Karpas-422 (cell line): ENCODE measurements at regions not wholly inside any gene's neighbourhood (a gene's known extent, or its start where the extent isn't known, plus 50 kb on each side); places are given as distances from the start of the nearest gene placed in this dataset.

Source experiments
- DNase-seq: peaks from one replicate; pipeline ENCODE4 v3.0.0-alpha.2; 2015
- H2AFZ ChIP-seq: fragments of 200-600 bp; sonication (generic); 2 replicates; pipeline ENCODE4 v1.6.1; 2014; ENCODE audit warnings: antibody characterized with exemption, low read length, mixed read lengths
- H3K27ac ChIP-seq: fragments of 200-600 bp; sonication (generic); 2 replicates; pipeline ENCODE4 v1.5.1; 2014; ENCODE audit warnings: mild to moderate bottlenecking, low read length, moderate library complexity
- H3K27me3 ChIP-seq: fragments of 200-600 bp; sonication (generic); 2 replicates; pipeline ENCODE4 v1.6.1; 2014; ENCODE audit warnings: low read length, mixed read lengths
- H3K36me3 ChIP-seq: fragments of 200-600 bp; sonication (generic); 2 replicates; pipeline ENCODE4 v1.6.1; 2014; ENCODE audit warnings: low read length, mixed read lengths; ENCODE audit not compliant: insufficient read depth
- H3K4me1 ChIP-seq: fragments of 200-600 bp; sonication (generic); 2 replicates; pipeline ENCODE4 v1.6.1; 2014; ENCODE audit warnings: mild to moderate bottlenecking, low read length, mixed read lengths
- H3K4me2 ChIP-seq: fragments of 200-600 bp; sonication (generic); 2 replicates; pipeline ENCODE4 v1.6.1; 2014; ENCODE audit warnings: low read length, low read depth, mild to moderate bottlenecking; ENCODE audit not compliant: poor library complexity, severe bottlenecking
- H3K4me3 ChIP-seq: fragments of 200-600 bp; sonication (generic); 2 replicates; pipeline ENCODE4 v1.5.1; 2014; ENCODE audit warnings: mild to moderate bottlenecking, antibody characterized with exemption, low read length, mixed read lengths
- H3K79me2 ChIP-seq: fragments of 200-600 bp; sonication (generic); 2 replicates; pipeline ENCODE4 v1.6.1; 2014; ENCODE audit warnings: mild to moderate bottlenecking, low read length, mixed read lengths
- H3K9ac ChIP-seq: fragments of 200-600 bp; sonication (generic); 2 replicates; pipeline ENCODE4 v1.6.0; 2014; ENCODE audit warnings: low read length
- H3K9me2 ChIP-seq: fragments of 200-600 bp; sonication (generic), shearing (Covaris generic); replicated peaks from 2 replicates; pipeline ENCODE4 v1.6.0; 2014; ENCODE audit warnings: mild to moderate bottlenecking, low read length, moderate library complexity; ENCODE audit not compliant: insufficient read depth
- H3K9me3 ChIP-seq: fragments of 300-700, 200-600 bp; sonication (generic); 2 replicates; pipeline ENCODE4 v1.6.1; 2014; ENCODE audit warnings: low read length, mixed read lengths
- H4K20me1 ChIP-seq: fragments of 200-600 bp; sonication (generic); 2 replicates; pipeline ENCODE4 v1.6.1; 2014; ENCODE audit warnings: mild to moderate bottlenecking, antibody characterized with exemption, low read length, low read depth; ENCODE audit not compliant: insufficient read depth

- Histone ChIP-seq H3K27me3 (no peaks in the 10 kb centered on the region), H3K4me3 (no peak overlapping the region), H3K9me2 (no peaks in the 10 kb centered on the region)
These were observed 124.8 kb downstream of the SIK1 start for GRCh38 chr21:43302062-43302700.

DNA sequence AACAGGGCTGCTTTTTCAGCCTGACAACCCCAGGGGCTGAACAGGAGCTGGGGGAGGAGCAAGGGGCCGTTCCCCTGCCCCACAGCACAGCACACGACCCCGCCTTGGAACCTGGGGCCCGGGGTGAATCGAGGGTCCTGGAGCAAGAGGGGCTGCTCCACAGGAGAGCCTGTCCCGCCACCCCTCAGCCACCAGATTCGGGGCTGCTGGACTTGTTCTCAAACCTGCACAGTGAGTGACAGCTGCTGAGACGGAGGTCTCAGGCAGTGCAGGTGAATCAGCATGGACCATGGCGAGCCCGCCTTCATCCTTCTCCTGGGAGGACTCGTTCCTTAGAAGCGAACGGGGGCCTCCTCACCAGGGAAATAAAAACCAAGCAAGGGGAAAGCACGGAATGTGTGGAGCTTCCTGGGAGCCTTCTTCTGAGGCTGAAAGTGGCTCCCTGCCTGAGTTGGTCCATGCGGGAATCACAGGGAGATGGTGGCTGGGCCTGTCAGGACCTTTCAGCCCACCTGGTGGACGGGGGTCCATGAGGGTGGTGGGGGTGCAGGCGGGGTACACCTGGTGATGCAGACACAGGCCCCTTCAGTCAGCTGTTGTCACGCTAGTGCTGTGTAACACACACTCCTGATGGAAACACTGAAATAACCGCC is 125.4 kb downstream of the SIK1 start:
- no peak overlapping the region for H3K9ac ChIP-seq
- no peak overlapping the region for H3K27ac ChIP-seq
- no peaks in the 10 kb centered on the region for H3K36me3 ChIP-seq
- H3K27me3 ChIP-seq = no peaks in the 10 kb centered on the region
- no peaks in the 10 kb centered on the region for H3K79me2 ChIP-seq
- H3K4me2 ChIP-seq = no peak overlapping the region
- H3K4me3 ChIP-seq = no peak overlapping the region
- DNase-seq = no peak
- no peaks in the 10 kb centered on the region for H3K9me3 ChIP-seq
- no peak overlapping the region for H2AFZ ChIP-seq
- peaks cover 30% of the 10 kb centered on the region for H3K4me1 ChIP-seq
- H3K9me2 ChIP-seq = no peaks in the 10 kb centered on the region
- no peaks in the 10 kb centered on the region for H4K20me1 ChIP-seq

More at GRCh38 chr21:43302062-43302700, 124.8 kb downstream of the SIK1 start:
- no peak for DNase-seq
- Histone ChIP-seq H3K27ac (no peak overlapping the region), H3K36me3 (no peaks in the 10 kb centered on the region), H4K20me1 (no peaks in the 10 kb centered on the region), H3K4me2 (no peak overlapping the region), H2AFZ (no peak overlapping the region), H3K79me2 (no peaks in the 10 kb centered on the region), H3K9me3 (no peaks in the 10 kb centered on the region), H3K9ac (no peak overlapping the region), H3K4me1 (peaks cover 30% of the 10 kb centered on the region)

DNA sequence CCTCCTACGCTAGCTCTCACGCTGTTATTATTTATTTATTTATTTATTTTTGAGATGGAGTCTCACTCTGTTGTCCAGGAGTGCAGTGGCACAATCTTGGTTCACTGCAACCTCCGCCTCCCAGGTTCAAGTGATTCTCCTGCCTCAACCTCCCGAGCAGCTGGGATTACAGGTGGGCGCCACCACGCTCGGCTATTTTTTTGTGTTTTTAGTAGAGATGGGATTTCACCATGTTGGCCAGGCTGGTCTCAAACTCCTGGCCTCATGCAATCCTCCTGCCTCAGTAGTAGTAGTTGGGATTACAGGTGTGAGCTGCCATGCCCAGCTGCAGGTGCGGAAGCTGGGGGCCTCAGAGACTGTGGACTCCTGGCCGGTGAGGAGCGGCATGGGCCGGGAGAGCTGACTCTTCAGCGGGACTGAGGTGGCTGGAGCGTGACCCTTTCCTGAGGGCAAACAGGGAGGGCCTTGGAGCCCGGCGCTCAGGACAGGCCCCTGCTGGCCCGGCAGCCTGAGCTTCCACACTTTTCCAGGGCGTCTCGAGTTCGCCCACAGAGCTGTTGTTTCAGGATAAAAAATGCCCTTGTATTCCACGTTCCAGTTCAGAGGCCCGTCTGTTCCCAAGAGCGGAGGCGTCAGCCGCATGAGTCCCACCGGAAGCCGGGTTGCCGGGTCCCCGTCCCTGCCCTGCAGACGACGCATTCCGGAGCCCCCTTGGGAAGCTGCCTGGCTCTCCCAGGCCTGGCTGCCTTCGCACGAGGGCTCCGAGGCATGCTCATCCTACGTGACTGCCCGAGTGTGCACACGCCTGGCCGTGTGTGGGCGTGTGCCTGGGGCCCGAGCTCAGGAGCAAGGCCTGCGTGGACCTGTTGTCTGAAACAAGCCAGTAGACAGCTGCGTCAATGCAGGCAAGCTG is 126.2 kb downstream of the SIK1 start:
- no peak for DNase-seq
- H3K9ac ChIP-seq = no peak overlapping the region
- H3K4me2 ChIP-seq = no peak overlapping the region
- H3K27me3 ChIP-seq = no peaks in the 10 kb centered on the region
- no peaks in the 10 kb centered on the region for H3K9me3 ChIP-seq
- no peak overlapping the region for H3K27ac ChIP-seq
- no peaks in the 10 kb centered on the region for H3K79me2 ChIP-seq
- no peaks in the 10 kb centered on the region for H3K9me2 ChIP-seq
- no peaks in the 10 kb centered on the region for H3K36me3 ChIP-seq
- H3K4me3 ChIP-seq = no peak overlapping the region
- no peak overlapping the region for H2AFZ ChIP-seq
- peaks cover 38% of the 10 kb centered on the region for H3K4me1 ChIP-seq
- H4K20me1 ChIP-seq = no peaks in the 10 kb centered on the region

DNA sequence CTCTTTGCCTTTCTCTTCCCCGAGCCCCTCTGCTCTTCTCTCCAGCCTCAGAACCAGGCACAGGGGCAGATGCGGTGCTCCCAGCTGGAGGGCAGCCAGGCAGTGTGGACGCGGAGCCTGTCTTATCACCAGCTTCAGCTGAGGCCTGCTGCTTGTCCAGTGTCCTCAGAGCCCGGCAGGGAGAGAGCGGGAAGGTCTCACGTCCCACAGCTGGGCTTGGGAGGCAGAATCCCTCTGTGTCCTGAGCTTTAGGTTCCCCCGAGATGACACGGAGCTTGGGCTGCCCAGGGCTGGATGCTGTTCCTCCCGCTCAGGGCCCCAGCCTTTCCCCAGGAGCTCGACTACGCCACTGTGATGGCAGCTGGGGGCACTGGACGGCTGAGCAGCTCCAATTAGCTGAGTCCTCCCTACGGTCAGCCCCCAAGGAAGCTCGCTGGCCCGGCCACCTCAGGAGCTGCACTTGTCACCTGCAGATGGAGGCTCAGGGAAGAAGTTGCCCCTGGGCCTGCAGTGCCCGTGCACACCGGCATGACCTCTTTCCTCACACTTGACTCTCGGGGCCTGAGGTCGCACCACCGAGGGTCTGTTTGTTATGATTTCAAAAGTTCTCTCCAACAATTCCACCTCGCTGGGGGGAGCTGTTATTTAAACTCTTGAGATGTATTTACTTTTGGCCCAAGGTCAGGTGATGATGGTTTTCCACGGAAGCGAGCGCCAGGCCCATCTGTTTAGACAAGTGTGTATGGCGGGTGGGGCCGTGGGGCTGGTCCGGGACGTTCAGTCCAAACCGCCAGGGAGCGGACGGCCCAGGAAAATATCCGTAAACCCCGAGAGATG is 127.3 kb downstream of the SIK1 start:
- Histone ChIP-seq H3K4me1 (peaks cover 49% of the 10 kb centered on the region), H3K27me3 (no peaks in the 10 kb centered on the region), H3K27ac (no peak overlapping the region), H3K9me3 (no peaks in the 10 kb centered on the region), H3K36me3 (no peaks in the 10 kb centered on the region), H3K9ac (no peak overlapping the region), H3K4me3 (no peak overlapping the region), H4K20me1 (no peaks in the 10 kb centered on the region), H3K9me2 (no peaks in the 10 kb centered on the region), H3K4me2 (no peak overlapping the region), H3K79me2 (no peaks in the 10 kb centered on the region), H2AFZ (no peak overlapping the region)
- DNase-seq = no peak

GRCh38 chr21:43298546-43299440 is 128.1 kb downstream of the SIK1 start:
- no peak for DNase-seq
- H3K27me3 ChIP-seq = no peaks in the 10 kb centered on the region
- peaks cover 52% of the 10 kb centered on the region for H3K4me1 ChIP-seq

DNA sequence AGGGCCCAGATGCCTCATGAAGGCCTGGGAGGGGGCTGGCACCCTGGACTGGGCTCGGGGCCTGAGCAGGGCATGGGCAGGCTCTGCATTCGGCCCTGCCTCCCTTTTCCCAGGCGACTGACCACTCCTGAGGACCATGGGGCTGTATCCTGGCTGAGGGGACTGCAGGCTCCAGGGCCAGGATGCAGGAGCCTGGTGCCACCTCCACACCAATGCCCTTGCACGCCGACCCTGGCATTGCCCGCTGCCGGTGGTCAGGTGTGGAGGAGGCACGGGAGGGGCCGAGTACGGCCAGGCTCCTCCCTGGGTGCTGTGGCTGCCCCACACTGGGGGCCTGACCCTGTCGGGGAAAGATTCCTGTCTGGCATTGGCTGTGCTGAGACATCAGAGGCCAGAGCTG is 128.9 kb downstream of the SIK1 start:
- Histone ChIP-seq H3K4me3 (no peak overlapping the region), H3K4me2 (no peak overlapping the region), H3K9me3 (no peaks in the 10 kb centered on the region), H3K27me3 (no peaks in the 10 kb centered on the region), H2AFZ (no peak overlapping the region), H3K36me3 (no peaks in the 10 kb centered on the region), H3K79me2 (no peaks in the 10 kb centered on the region), H3K4me1 (peaks cover 46% of the 10 kb centered on the region), H3K9ac (no peak overlapping the region), H3K27ac (no peak overlapping the region), H4K20me1 (no peaks in the 10 kb centered on the region), H3K9me2 (no peaks in the 10 kb centered on the region)
- no peak for DNase-seq

More at GRCh38 chr21:43298546-43299440, 128.1 kb downstream of the SIK1 start:
- no peaks in the 10 kb centered on the region for H3K79me2 ChIP-seq
- no peak overlapping the region for H3K9ac ChIP-seq
- H3K36me3 ChIP-seq = no peaks in the 10 kb centered on the region
- no peak overlapping the region for H3K4me3 ChIP-seq
- no peaks in the 10 kb centered on the region for H3K9me3 ChIP-seq
- H4K20me1 ChIP-seq = no peaks in the 10 kb centered on the region
- no peak overlapping the region for H3K27ac ChIP-seq
- H3K4me2 ChIP-seq = no peak overlapping the region
- H3K9me2 ChIP-seq = no peaks in the 10 kb centered on the region
- no peak overlapping the region for H2AFZ ChIP-seq

- H3K9me3 ChIP-seq = no peaks in the 10 kb centered on the region
- H3K27ac ChIP-seq = peak overlapping the region; percentile 90; the same call in 1 of the 2 replicates
- no peaks in the 10 kb centered on the region for H3K36me3 ChIP-seq
- H3K9me2 ChIP-seq = no peaks in the 10 kb centered on the region
- peaks cover 43% of the 10 kb centered on the region for H3K4me1 ChIP-seq
- no peaks in the 10 kb centered on the region for H4K20me1 ChIP-seq
- H2AFZ ChIP-seq = no peak overlapping the region
- H3K4me2 ChIP-seq = no peak overlapping the region
- no peak for DNase-seq
- no peak overlapping the region for H3K9ac ChIP-seq
- H3K27me3 ChIP-seq = no peaks in the 10 kb centered on the region
- no peak overlapping the region for H3K4me3 ChIP-seq
- no peaks in the 10 kb centered on the region for H3K79me2 ChIP-seq
These were observed 128.7 kb downstream of the CRYAA start for GRCh38 chr21:43297391-43297981.
